BLaER1 treated with 17β-estradiol and CSF1 and Interleukin-3, amounts not matched to agents 10 nM and 100 nM (cell line): ENCODE measurements at regions not wholly inside any gene's neighbourhood (a gene's known extent, or its start where the extent isn't known, plus 50 kb on each side); places are given as distances from the start of the nearest gene placed in this dataset.
"Not testable (repeated sequence)": the region's sequence is repeated elsewhere in the genome, so short reads cannot be mapped to it uniquely, and the experiment has no call there.

ENCODE experiments used
- H3K27ac ChIP-seq, 11 experiments: shearing (Covaris generic); formaldehyde crosslinking; 2 replicates each; pipeline ENCODE4 v1.8.1; 2022
- H3K27me3 ChIP-seq, 11 experiments: shearing (Covaris generic); formaldehyde crosslinking; 2 replicates each; pipeline ENCODE4 v1.8.1; 2022
- H3K36me3 ChIP-seq, 11 experiments: shearing (Covaris generic); formaldehyde crosslinking; 2 replicates each; pipeline ENCODE4 v1.8.1; 2022
- H3K4me1 ChIP-seq, 10 experiments: shearing (Covaris generic); formaldehyde crosslinking; 2 replicates each; pipeline ENCODE4 v1.8.1; 2022
- H3K4me2 ChIP-seq, 11 experiments: shearing (Covaris generic); formaldehyde crosslinking; 2 replicates each; pipeline ENCODE4 v1.8.1; 2022
- H3K4me3 ChIP-seq, 10 experiments: shearing (Covaris generic); formaldehyde crosslinking; 2 replicates each; pipeline ENCODE4 v1.8.1; 2022
- H3K9ac ChIP-seq, 11 experiments: shearing (Covaris generic); formaldehyde crosslinking; 2 replicates each; pipeline ENCODE4 v1.8.1; 2022
- H3K9me3 ChIP-seq, 11 experiments: shearing (Covaris generic); formaldehyde crosslinking; replicated peaks in 1 of 11; 2 replicates each; pipeline ENCODE4 v1.8.1; 2022
- H4K20me1 ChIP-seq, 11 experiments: shearing (Covaris generic); formaldehyde crosslinking; 2 replicates each; pipeline ENCODE4 v1.8.1; 2022
- Cebpa-rat ChIP-seq, 11 experiments: shearing (Covaris generic); IDR thresholded peaks; 2 replicates each; pipeline ENCODE4 v1.8.1; 2022

- Histone ChIP-seq H3K4me3 (no peak overlapping the region), H3K36me3 (no peaks in the 10 kb centered on the region), H3K4me1 (no peaks in the 10 kb centered on the region), H3K27ac (no peak overlapping the region), H4K20me1 (no peaks in the 10 kb centered on the region), H3K4me2 (no peak overlapping the region), H3K9ac (no peak overlapping the region), H3K9me3 (no peaks in the 10 kb centered on the region), H3K27me3 (no peaks in the 10 kb centered on the region)
- no peak for TF ChIP-seq Cebpa-rat (IDR thresholded peaks at IDR 0.05)
Measured at GRCh38 chr6:85241498-85242052, 208.3 kb upstream of the NT5E start.

GRCh38 chr6:85240787-85241385, 209.0 kb upstream of the NT5E start:
- Histone ChIP-seq H3K27ac (no peak overlapping the region), H4K20me1 (no peaks in the 10 kb centered on the region), H3K4me3 (no peak overlapping the region), H3K27me3 (no peaks in the 10 kb centered on the region), H3K36me3 (no peaks in the 10 kb centered on the region), H3K4me2 (no peak overlapping the region), H3K9me3 (no peaks in the 10 kb centered on the region), H3K4me1 (no peaks in the 10 kb centered on the region), H3K9ac (no peak overlapping the region)
- TF ChIP-seq Cebpa-rat (IDR thresholded peaks at IDR 0.05) = no peak

- no peaks in the 10 kb centered on the region for H3K27me3 ChIP-seq
- H3K9me3 ChIP-seq = no peaks in the 10 kb centered on the region
- H3K4me2 ChIP-seq = no peak overlapping the region
- H3K27ac ChIP-seq = no peak overlapping the region
- H3K4me1 ChIP-seq = no peaks in the 10 kb centered on the region
- no peaks in the 10 kb centered on the region for H4K20me1 ChIP-seq
- TF ChIP-seq Cebpa-rat (IDR thresholded peaks at IDR 0.05) = no peak
- no peak overlapping the region for H3K4me3 ChIP-seq
- no peak overlapping the region for H3K9ac ChIP-seq
- H3K36me3 ChIP-seq = no peaks in the 10 kb centered on the region
Measured at GRCh38 chr6:85237478-85237877, 212.4 kb upstream of the NT5E start.

GRCh38 chr6:85236636-85237035, 213.2 kb upstream of the NT5E start:
- no peak overlapping the region for H3K9ac ChIP-seq
- H3K4me2 ChIP-seq = no peak overlapping the region
- no peak for TF ChIP-seq Cebpa-rat (IDR thresholded peaks at IDR 0.05)

GRCh38 chr6:85227345-85227744, 222.5 kb upstream of the NT5E start:
- H3K9ac ChIP-seq, H4K20me1 ChIP-seq, H3K4me2 ChIP-seq, H3K4me3 ChIP-seq, H3K36me3 ChIP-seq, H3K27me3 ChIP-seq, H3K27ac ChIP-seq, H3K4me1 ChIP-seq: not testable (repeated sequence)
- peaks cover 8 to 31% (median 22%) of the 10 kb centered on the region in 11 experiments; a peak in 20 of 22 replicates for H3K9me3 ChIP-seq

More at GRCh38 chr6:85236636-85237035, 213.2 kb upstream of the NT5E start:
- no peaks in the 10 kb centered on the region for H3K4me1 ChIP-seq
- H3K9me3 ChIP-seq = no peaks in the 10 kb centered on the region
- H3K4me3 ChIP-seq = no peak overlapping the region
- no peaks in the 10 kb centered on the region for H3K27me3 ChIP-seq
- H3K27ac ChIP-seq = no peak overlapping the region
- H3K36me3 ChIP-seq = no peaks in the 10 kb centered on the region
- no peaks in the 10 kb centered on the region for H4K20me1 ChIP-seq

- not testable (repeated sequence) for H3K9me3 ChIP-seq, H3K4me2 ChIP-seq, H3K36me3 ChIP-seq, H3K27ac ChIP-seq, H3K9ac ChIP-seq, H4K20me1 ChIP-seq, H3K27me3 ChIP-seq, H3K4me1 ChIP-seq, H3K4me3 ChIP-seq
Measured at GRCh38 chr6:85212794-85213193, 237.1 kb upstream of the NT5E start.

- Histone ChIP-seq H3K27ac (no peak overlapping the region), H3K9ac (no peak overlapping the region), H3K4me3 (no peak overlapping the region), H3K27me3 (no peaks in the 10 kb centered on the region), H4K20me1 (no peaks in the 10 kb centered on the region), H3K36me3 (no peaks in the 10 kb centered on the region), H3K4me2 (no peak overlapping the region), H3K4me1 (no peaks in the 10 kb centered on the region), H3K9me3 (no peaks in the 10 kb centered on the region)
- TF ChIP-seq Cebpa-rat (IDR thresholded peaks at IDR 0.05) = no peak
Measured at GRCh38 chr6:85195243-85195642, 254.6 kb upstream of the NT5E start.

GRCh38 chr6:85193339-85193738, 256.5 kb upstream of the NT5E start:
- Histone ChIP-seq H3K4me2 (no peak overlapping the region), H3K27ac (no peak overlapping the region), H3K4me1 (no peaks in the 10 kb centered on the region), H3K36me3 (no peaks in the 10 kb centered on the region), H3K27me3 (no peaks in the 10 kb centered on the region), H3K4me3 (no peak overlapping the region), H4K20me1 (no peaks in the 10 kb centered on the region), H3K9ac (no peak overlapping the region), H3K9me3 (no peaks in the 10 kb centered on the region)
- TF ChIP-seq Cebpa-rat (IDR thresholded peaks at IDR 0.05) = no peak

GRCh38 chr6:85192596-85192995, 257.3 kb upstream of the NT5E start:
- H4K20me1 ChIP-seq = no peaks in the 10 kb centered on the region
- H3K9me3 ChIP-seq = no peaks in the 10 kb centered on the region
- no peak overlapping the region for H3K4me3 ChIP-seq
- no peak overlapping the region for H3K4me2 ChIP-seq
- H3K4me1 ChIP-seq = no peaks in the 10 kb centered on the region
- H3K27ac ChIP-seq = no peak overlapping the region
- H3K36me3 ChIP-seq = no peaks in the 10 kb centered on the region
- TF ChIP-seq Cebpa-rat (IDR thresholded peaks at IDR 0.05) = no peak
- no peak overlapping the region for H3K9ac ChIP-seq
- H3K27me3 ChIP-seq = no peaks in the 10 kb centered on the region

GRCh38 chr6:85192186-85192585, 257.7 kb upstream of the NT5E start:
- Histone ChIP-seq H3K9me3 (no peaks in the 10 kb centered on the region), H4K20me1 (no peaks in the 10 kb centered on the region), H3K9ac (no peak overlapping the region), H3K36me3 (no peaks in the 10 kb centered on the region), H3K27me3 (no peaks in the 10 kb centered on the region), H3K4me2 (no peak overlapping the region), H3K27ac (no peak overlapping the region), H3K4me1 (no peaks in the 10 kb centered on the region), H3K4me3 (no peak overlapping the region)
- no peak for TF ChIP-seq Cebpa-rat (IDR thresholded peaks at IDR 0.05)
